GM12872 (cell line): ENCODE measurements at regions not wholly inside any gene's neighbourhood (a gene's known extent, or its start where the extent isn't known, plus 50 kb on each side); places are given as distances from the start of the nearest gene placed in this dataset.

ENCODE experiments used
- TF ChIP-seq, protein P1 (sequence below): IDR thresholded peaks from 3 replicates; pipeline ENCODE4 v1.5.1; 2011; ENCODE audit warnings: low read depth, mild to moderate bottlenecking, low read length, moderate library complexity; ENCODE audit not compliant: insufficient read depth

DNA sequence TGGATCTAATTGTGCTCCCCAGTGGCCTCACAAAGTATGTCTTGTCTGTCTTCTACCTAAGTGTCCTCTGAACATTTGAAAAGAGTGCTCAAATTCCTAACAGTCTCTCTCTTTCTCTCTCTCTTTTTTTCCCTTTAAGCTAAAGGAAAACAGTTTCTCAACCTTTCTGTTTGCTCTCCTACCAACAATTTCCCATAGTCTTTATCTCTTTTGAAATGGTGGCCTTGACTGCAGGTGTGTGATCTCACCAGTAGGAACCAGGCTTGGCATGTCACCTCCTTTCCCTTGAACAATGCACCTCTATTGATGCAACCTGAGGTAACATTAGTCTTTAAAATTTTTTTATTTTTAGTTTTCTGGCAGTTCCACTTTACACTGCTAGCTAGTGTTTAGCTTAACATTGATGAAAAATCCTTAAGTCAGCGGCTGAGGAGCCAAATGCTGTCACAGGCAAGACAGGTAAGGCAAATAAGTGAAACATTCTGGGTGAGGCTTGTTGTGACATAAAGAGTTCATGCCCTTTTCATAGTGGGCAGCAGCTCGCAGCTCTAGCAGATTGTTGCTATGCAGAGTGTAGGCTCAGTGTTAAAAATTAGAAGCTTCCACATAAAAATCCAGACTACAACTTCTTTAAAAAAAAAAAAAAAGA is 273.4 kb downstream of the HAPSTR1 start:
- TF ChIP-seq, protein P1, sequence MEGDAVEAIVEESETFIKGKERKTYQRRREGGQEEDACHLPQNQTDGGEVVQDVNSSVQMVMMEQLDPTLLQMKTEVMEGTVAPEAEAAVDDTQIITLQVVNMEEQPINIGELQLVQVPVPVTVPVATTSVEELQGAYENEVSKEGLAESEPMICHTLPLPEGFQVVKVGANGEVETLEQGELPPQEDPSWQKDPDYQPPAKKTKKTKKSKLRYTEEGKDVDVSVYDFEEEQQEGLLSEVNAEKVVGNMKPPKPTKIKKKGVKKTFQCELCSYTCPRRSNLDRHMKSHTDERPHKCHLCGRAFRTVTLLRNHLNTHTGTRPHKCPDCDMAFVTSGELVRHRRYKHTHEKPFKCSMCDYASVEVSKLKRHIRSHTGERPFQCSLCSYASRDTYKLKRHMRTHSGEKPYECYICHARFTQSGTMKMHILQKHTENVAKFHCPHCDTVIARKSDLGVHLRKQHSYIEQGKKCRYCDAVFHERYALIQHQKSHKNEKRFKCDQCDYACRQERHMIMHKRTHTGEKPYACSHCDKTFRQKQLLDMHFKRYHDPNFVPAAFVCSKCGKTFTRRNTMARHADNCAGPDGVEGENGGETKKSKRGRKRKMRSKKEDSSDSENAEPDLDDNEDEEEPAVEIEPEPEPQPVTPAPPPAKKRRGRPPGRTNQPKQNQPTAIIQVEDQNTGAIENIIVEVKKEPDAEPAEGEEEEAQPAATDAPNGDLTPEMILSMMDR = no peak

DNA sequence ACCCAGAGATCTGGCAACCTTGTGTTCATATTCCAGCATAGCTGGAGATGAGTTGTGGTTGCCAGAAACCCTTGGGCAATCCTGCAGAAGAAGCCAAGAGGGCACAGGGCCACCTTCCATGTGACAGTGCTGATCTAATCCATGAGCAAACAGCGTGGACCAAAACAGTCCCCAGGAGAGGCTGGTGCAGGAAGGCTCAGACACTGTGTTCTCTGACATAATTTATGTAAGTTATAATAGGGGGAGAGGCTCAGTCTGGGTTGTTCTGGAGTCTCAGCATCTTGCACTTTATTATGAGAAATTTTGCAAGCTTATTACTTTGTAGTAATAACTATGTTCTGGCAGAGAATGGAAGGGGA is 273.9 kb downstream of the HAPSTR1 start:
- TF ChIP-seq, protein P1 = no peak

DNA sequence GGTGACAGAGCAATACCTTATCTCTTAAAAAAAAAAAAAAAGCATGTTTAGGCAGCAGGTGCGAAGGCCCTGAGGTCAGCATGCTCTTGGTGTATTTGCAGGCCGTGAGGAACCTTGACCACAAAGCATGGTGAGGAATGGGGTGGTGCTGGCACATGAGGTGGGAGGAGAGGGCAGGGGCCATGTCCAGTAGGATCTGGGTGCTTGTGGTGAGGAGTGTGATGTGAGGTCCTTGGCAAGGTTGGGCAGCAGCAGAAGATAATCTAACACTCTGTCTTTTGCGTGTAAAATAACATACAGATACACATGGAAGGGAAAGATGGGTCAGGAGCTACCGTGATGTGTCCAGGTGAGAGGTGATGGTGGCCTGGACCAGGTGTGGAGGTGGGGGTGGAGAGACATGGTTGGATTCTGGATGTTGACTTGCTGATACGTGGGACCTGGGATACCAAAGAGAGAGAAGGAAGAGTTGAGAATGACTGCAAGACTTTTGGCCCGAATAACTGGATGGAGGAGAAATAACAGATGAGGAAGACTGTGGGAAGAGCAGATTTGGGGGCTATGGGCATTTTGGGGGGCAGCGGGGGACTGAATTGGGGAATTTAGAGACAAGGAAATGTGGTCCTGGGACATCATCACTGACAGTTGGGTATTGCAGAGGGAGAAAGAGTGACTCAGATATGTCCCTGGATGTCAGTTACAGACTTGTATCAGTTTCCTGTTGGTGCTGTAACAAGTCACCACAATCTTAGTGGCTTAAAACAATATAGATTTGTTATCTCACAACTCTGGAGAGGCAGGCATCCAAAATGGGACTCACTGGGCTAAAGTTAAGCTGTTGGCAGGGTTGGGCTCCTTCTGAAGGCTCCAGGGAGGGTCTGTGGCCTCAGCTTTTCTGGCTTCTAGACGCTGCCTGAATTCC is 274.9 kb downstream of the HAPSTR1 start:
- TF ChIP-seq, protein P1 = no peak

DNA sequence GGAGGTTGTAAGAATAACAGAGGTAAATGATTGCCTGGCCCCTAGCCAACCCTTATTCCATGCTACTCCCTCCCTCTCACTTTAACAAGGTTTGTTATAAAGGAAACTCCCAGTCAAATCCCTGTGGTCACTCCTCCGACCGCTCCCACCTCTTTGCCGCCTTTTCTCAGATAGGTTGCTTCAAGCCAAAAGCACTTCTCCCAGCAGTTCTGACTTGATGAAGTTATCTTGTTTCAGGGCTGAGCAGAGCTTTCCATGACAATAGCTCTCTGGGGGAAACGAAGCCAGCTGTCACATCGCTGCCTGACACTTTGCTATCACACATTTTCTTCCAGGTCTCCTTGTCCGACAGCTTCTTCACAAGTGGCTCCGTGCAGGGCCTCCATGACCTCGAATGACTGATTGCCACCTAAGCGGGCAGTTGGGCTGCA is 278.6 kb downstream of the HAPSTR1 start:
- TF ChIP-seq, protein P1 = no peak

DNA sequence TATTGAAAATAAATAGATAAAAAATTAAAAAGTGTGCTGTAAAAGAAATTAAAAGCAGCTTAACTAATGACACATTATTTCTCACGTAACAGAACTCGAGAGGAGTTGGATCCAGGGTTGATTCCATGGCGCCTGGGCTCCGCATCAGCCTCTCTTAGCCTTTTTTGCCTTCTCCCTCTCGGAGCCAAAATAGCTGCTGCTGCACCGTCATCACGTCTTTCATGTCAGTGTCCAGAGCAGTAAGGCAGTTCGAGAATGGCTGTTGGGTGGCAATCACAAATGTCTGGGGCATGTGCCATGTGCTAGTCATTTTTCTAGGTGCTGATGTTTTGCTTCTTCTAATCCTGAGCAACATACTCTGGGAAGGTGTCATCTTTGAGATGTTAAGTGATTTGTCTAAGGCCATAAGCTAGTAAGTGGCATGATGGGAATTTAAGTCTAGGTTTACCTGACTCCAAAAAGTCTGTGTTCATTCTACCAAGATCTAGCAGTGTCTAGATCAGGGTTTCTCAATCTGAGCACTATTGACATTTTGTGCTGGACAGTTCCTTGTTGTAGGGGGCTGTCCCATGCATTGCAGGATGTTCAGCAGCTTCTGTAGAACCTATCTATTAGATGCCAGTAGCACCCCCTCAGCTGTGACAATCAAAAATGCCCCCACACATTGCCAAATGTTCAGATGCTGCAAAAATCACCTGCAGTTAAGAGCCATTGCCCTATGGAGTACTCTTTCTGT is 280.4 kb downstream of the HAPSTR1 start:
- TF ChIP-seq, protein P1 = no peak

DNA sequence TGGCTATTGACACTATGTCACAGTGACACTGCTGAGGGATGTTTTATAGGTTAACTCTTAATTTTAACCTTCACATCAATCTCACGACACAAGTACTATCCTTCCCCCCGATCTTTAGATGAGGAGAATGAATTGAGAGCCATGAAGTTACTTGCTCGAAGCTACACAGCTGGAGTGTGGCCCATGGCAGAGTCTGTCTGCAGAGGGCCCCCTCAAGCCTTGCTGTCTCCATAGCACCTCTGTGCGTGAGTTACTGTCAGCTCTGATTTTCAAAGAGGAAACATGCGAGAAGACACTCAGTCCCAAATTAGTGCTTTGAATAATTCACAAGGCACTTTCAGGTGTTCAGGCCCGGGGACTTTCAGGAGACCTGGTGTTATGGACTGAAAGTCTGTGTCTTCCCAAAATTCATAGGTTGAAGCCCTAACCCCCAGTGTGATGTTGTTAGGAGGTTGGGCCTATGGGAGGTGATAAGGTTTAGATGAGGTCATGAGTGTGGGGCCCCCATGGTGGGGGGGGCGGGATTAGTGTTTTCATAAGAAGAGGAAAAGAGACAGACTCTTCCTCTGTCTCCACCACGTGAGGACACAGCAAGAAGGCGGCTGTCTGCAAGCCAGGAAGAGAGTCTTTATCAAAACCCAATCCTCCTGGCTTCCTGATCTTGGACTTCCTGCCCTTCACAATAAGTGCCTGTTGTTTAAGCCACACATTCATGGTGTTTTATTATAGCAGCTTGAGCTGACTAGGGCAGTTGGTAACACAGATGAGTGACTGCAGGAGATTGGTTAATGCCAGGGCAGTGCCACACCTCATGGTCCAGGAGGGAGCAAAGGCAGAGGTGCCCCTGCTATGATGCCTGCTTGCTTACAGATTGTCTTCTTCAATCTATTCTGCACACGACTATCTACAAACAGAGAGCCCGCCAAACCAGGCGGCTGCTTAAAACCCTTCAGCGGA is 281.8 kb downstream of the HAPSTR1 start:
- TF ChIP-seq, protein P1 = no peak
